Endothelial cell of hepatic sinusoid (primary cell): ENCODE measurements at regions not wholly inside any gene's neighbourhood (a gene's known extent, or its start where the extent isn't known, plus 50 kb on each side); places are given as distances from the start of the nearest gene placed in this dataset.
"Not testable (repeated sequence)": the region's sequence is repeated elsewhere in the genome, so short reads cannot be mapped to it uniquely, and the experiment has no call there.

ENCODE experiments used
- in situ Hi-C: cut with HindIII; loops from 2 replicates; pipeline ENCODE4 v1.10.0; 2017; ENCODE audit warnings: low sequenced_read_pairs

DNA sequence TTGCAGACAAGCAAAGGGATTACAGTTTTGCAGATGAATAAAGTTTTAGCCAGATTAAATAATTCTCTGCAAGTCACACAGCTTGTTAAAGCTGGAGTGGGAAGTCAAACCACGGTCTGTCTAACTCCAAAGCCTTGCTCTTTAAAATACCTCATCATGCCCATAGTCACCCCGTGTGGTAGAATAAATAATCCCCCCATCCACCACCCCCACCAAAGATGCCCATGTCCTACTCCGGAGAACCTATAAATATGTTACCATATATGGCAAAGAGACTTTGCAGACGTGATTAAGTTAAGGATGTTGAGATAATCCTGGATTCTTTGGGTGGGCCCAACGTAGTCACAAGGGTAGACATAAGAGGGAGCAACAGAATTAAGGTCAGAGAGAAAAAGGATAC lies 118.7 kb downstream of the BEND2 start:
- in situ Hi-C loops: no loop called here

DNA sequence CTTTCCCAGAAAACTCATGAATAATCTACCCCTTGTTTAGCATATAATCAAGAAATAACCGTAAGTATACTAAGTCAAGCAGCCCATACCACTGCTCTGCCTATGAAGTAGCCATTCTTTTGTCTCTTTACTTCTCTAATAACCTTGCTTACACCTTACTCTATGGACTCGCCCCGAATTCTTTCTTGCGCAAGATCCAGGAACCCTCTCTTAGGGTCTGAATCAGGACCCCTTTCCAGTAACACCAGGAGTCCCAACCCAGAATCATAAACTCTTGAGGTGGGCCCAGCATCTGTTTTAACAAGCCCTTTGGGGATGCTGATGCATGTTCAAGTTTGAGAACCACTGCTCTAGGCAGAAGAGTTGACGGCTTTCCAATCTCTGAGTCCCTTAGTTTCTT lies 119.6 kb downstream of the BEND2 start:
- in situ Hi-C loops: no loop called here

DNA sequence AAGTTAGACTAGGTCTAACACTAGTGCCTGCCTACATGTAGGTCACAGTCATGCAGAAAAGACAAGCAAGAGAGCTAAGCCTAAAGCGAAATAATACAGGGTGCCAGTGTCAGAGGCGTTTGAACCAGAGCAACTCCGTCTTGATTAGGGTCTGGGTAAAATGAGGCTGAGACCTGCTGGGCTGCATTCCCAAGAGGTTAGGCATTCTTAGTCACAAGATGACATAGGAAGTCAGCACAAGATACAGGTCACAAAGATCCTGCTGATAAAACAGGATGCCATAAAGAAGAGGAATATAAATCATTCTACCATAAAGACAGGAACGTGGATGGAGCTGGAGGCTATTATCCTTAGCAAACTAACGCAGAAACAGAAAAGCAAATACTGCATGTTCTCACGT lies 120.9 kb downstream of the BEND2 start:
- in situ Hi-C loops: no loop called here

DNA sequence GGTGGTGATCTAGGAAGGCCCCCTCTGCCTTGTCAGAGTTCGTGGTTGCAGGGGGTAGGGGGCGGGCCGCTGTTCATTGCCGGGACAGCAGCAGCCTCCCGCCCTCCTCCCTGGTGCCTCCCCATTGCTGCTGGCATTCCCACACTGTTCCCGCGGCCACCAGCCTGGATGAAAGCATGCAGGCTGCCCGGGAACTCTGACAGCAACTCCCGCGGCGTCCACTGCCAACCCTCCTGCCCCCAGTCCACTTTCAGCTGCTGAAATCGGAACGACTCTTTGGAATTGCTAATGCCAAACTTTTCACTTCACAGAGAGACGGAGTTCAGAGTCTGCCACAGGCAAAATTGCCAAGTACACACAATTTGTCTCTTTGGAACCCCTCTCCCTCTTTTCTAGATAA lies 121.9 kb downstream of the BEND2 start:
- in situ Hi-C loops: no loop called here

DNA sequence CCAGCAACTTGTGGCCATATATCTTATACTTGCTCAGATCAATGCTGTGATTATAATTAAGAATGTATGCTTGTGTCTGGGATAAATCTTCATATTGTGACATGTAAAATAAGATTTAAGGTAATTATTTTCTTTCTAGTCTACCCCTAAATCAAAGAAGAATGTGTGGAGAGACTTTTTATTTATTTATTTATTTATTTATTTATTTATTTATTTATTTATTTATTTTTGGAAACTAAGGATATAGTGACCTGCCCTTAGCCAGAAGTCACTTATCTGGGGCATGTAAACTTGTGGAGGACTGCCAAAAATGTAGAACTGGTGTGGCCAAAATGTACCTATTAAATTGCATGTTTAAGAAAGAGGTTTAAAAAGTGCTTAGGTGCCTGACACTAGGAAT lies 144.3 kb downstream of the BEND2 start:
- in situ Hi-C loops: no loop called here

DNA sequence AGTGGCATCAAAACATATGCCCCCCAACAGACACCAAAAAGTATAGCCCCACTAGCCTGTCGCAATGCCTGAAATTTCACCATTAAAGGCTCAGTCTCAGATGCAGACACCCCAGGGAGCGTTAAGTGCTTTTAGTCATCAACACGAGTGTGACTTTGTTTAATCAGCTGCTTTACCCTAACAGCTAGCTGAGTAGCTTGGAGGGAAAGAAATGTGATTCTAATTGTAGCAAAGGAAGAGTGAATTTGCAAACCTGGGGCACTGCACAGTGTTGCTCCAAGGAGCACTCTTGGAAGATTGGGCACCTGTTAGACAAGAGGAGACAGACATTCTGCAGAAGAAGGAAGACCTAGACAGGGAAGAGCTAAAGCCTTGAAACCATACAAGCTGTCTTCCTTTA lies 145.1 kb downstream of the BEND2 start:
- in situ Hi-C loops: no loop called here

DNA sequence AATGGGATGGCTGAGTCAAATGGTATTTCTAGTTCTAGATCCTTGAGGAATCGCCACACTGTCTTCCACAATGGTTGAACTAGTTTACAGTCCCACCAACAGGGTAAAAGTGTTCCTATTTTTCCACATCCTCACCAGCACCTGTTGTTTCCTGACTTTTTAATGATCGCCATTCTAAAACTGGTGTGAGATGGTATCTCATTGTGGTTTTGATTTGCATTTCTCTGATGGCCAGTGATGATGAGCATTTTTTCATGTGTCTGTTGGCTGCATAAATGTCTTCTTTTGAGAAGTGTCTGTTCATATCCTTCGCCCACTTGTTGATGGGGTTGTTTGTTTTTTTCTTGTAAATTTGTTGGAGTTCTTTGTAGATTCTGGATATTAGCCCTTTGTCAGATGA lies 152.6 kb downstream of the BEND2 start:
- in situ Hi-C loops: not testable (repeated sequence)

DNA sequence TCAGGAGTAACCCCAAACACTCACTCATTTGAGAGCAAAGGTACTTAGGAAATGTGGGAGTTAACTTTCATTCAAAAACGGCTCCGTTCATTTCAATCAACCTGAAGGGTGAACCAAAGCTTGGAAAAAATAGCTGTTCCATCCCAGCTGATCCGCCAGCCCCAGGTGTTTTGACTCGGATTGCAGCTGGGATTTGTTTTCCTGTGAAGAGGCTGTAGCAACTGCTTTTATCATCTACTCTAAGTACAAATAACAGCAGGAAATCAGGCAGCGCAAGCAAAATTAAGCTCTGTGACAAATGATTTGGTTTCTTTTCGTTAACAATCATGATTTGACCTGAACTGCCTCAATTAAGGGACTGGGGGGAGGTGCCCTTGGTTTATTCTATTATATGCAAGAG lies 154.7 kb downstream of the BEND2 start:
- in situ Hi-C loops: no loop called here

DNA sequence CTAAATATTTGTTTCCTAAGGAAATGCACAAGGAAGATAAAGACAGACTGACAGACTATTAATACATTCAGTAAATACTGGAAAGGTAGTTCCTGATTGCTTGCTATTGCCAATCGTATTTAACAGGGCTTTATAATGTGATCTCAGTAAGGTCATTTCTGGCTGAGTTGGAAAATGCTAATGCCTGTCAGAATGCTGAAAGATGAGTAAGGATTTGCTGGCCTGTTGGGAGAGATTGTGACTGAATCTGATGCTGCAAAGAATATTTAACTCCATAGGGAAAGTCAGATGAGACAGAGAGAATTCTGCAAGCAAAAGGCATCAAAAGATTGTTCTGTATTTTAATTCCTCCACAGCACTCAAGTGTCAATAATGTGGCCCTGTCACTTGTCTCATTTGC lies 169.0 kb downstream of the BEND2 start:
- in situ Hi-C loops: no loop called here

DNA sequence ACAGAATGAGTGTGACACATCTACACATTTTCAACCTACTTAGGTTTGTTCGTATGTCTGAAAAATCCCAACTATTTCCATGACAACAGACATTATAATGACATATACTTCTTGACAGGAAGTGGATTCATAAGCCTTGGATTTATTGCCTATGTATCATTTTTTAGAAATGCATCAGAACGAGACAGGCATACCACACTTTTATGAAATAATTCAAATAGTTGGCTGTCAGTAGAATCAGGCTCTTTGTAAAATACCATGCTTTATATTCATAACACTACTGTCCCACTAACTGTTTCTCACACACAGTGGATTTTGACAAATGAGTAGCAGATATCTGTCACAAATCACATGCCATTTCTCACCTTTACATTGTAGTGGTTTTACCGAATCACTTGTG lies 173.2 kb downstream of the BEND2 start:
- in situ Hi-C loops: no loop called here

DNA sequence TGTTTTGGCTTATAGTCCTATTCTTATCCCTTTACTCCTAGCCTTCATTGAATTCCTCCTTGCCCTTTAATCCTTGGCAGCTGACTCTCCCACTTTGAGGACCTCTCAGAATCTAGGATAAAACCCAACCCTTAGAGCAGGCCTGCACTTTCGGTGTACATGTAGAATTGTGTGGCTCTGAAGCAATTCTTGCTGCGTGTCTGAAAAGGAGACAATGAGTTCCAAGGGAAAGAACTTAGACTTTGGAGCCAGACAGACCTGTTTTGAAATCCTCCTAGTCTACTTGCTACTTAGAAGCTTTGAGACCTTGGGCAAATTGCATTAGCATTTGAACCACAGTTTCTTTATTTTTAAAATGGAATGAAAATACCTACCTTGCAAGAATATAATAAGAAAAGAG lies 175.2 kb downstream of the BEND2 start:
- in situ Hi-C loops: no loop called here

DNA sequence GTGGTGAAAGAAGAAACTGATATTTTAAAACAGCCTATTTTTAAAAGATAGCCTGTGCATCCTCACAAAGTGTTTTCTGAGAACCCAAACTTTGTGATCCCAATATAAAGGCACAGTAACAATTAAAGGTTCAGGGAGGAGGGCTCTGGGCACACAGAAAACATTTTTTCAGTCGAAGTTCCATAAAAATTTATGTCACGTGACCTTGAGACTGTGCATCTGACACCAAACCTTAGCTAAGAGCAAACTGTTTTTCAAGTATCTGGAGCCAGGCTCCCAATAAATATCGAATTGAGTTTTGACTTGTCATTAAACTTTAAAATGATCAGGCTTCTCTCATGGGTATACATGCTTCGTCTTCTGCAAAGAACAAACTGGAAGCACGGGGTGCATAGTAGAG lies 177.9 kb downstream of the BEND2 start:
- in situ Hi-C loops: no loop called here

DNA sequence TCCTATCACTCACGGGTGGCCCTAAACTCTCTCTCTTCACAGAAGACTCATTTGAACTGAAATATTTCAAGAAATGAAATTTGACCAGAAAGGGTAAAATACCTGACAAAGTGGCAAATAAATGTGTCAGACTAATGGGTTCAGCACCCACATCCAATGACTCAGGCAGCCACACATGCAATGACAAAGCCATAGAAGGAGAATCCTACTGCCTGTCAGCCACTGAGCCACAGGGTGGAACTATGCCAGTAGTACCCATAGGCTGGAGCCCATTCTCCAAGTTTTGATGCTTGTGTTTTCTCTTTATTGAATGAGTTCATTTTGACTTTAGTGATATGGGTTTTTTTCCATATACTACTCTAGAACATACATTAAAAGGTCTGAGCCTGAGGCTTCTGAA lies 179.0 kb downstream of the BEND2 start:
- in situ Hi-C loops: no loop called here

DNA sequence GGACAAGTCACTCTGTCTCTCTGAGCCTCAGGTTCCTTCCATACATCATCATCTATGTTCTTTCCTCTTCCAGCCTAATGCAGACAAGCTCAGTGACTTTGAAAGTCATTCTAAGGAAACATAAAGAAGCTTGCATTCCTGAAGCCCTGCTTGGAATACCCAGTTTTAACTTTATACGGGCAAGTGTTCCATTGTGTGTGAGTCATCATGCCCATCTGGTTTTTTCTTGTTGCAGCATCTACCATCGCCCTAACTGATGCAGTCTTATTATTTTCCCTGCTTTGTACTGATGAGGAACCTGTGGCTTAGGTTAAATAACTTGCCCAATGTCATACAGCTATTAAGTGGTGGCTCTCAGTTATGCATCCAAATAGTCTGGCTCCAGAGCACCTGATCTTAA lies 177.9 kb upstream of the RAI2 start:
- in situ Hi-C loops: no loop called here

DNA sequence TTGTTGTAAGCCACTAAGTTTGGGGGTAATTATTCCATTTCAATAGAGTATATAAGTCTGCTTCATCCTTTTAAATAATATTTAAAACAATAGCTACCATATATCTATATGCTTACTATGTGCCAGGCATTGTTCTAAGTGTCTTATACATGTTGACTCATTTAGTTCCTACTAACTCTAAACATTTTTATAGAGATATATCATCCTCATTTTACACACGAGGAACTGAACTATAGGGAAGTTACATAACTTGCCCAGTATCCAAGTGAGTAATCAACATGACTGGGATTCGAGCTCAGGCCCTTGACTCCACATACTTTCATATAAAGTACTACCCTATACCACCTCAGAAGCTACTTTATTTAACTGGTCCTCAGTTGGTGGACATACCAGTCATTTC lies 175.3 kb upstream of the RAI2 start:
- in situ Hi-C loops: no loop called here

DNA sequence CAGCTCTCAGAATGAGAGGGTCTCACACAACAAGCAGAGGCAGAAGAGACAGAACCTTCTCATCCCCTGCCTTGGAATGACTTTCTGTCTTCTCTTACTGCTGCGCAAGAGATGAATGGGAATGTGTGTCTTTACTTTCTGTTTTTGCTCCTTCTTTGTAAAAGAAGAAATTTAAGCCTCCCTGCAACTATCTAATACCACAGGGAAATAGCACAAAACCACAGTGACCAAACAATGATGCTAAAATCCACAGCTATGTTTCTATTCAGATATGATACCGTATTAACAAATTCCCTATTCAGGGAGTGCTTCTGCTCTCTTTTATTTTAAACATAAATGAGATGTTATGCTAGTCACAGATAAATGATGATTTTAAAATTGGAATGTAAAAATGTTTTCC lies 173.8 kb upstream of the RAI2 start:
- in situ Hi-C loops: no loop called here

DNA sequence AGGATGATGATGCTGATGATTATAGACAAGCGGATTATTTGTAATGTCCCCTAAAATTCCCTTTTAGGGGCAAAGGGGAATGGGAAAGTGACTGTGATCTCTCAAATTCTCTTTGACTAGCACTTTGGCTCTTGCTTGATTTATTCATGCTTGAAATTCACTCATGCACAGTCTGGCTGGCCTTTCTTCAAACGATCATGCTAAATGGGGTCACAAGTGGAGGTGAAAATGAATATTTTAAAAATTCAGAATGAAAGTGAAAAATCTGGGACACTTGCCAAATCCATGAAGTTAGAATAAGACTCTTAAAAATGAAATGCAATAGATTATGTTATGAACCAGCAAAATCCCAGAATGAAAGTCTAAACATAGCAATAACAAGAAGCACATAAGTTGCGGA lies 173.4 kb upstream of the RAI2 start:
- in situ Hi-C loops: no loop called here

DNA sequence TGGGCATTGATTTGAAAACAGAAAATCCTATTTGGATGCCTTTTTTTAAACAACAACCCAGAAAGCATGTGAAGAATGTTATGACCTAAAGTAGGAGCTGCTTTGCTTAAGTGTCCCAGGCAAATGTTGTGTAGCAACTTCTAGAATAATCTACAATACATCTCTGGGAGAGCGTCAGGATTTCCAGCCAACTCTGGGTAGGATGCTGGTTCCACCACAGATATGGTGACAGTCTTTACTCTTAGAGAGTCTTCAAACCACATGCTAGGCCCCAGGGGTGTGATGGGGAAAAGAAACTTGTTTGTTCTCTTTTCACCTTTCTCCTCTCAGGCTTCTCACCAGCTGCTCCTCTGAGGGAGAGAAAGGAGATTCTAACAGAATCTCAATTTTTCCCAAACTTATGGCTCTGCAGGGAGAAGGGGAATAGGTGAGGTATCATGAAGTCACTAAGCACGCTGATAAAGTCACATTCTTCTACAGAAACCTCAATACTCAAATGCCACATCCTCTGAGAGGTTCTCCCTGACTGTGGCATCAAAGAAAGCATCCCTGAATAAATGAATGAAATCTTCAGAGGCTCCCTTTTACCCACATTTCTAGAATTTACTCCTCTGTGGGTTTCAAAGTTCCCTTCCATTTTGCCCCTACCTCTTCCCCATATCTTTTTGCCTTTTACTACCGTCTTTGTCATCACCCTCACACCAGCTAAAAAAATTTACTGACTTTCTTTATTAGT lies 171.6 kb upstream of the RAI2 start:
- in situ Hi-C loops: no loop called here

DNA sequence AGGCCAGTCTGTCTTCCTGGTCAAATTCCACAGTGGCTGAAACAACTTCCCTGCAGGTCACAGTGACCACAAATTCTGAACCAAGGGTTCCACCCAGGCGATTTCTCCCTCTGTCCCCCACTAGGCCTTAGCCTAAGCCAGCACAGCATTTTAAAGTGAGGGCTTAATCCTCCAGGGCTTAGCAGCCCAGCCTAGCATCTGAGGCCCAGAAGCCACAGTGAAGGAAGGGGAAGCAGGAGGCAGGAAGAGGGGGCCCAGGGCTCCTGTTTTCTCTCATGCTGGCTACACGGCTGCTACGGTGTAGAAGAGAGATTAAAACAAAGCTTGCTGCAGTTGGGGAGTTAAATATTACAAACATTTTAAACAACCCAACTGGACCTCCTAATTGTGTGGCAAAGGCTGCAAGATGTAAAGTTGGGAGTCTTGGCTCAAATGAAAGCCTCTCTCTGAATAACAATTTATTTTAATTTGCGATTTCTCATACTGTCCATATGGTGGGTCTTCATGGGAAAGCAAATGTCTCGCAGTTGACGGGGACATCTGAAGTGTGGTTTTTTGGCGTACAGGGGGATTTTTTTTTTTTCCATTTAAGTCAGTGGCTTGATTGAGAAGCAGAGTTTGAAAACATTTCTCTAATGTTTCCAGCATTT lies 170.8 kb upstream of the RAI2 start:
- in situ Hi-C loops: no loop called here

DNA sequence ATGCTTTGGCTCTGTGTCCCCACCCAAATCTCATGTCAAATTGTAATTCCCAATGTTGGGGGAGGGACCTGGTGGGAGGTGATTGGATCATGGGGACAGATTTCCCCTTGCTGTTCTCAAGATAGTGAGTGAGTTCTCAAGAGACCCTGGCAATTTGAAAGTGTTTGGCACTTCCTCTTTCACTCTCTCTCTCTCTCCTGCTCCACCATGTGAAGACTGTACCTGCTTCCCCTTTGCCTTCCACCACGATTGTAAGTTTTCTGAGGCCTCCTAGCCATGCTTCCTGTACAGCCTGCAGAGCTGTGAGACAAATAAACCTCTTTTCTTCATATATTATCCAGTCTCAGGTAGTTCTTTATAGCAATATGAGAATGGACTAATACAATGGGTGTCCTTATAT lies 169.6 kb upstream of the RAI2 start:
- in situ Hi-C loops: not testable (repeated sequence)

DNA sequence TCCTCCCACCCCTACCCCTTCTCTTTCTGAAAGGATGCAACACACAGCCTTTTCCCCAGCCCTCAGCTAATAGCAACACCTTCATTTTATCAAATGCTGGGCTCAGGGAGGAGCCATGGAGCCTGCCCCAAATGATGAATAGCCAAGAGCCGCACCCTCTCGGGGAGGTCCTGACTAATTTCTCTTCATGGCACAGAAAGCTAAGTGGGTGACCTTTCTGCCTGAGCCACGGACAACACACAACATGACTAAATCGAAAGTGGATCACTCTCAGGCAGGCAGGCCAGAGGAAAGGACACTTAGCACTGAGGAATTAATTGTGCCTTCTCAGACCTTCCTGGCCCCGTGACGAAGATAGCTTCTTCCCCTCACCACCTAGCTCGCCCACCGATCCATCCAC lies 165.1 kb upstream of the RAI2 start:
- in situ Hi-C loops: no loop called here

DNA sequence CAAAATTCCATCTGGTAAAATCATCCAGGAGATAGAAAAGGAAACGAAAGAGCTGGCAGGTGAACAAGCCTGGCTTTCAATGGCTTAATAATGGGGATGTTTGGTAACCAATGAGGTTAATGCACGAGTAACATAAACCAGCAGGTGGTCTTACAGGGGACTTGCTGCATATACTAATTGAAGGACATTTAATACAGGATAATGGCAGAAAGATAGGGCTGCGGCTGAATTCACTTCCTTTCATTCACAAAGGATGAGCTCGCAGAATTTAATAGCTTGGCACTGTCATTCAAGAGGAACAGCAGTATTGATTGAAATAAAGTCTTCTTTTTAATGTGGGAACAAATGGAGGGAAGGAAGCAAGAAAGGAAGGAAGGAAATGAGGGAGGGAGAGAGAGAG lies 156.3 kb upstream of the RAI2 start:
- in situ Hi-C loops: no loop called here

DNA sequence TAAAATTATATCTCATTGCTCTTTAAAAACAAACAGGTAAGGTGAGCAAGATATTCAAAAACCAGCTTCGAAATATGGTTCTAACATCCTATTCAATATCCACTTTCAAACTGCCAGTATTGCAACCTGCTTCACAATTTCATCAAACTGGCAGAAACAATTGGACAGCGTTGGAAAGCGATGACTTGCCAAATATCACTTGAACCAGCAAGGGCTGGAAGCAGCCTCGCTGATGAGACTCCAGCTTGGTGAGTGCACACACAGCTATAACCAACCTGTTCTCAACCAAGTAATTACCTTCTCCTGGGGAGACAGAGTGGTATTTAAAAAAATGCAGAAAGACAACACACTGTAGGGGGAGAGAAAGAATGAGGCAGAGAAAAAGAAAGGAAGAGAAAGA lies 155.8 kb upstream of the RAI2 start:
- in situ Hi-C loops: no loop called here
